ENCODE measurements at regions not wholly inside any gene's neighbourhood (a gene's known extent, or its start where the extent isn't known, plus 50 kb on each side); places are given as distances from the start of the nearest gene placed in this dataset.
"Not testable (repeated sequence)": the region's sequence is repeated elsewhere in the genome, so short reads cannot be mapped to it uniquely, and the experiment has no call there.

- DNase-seq, result no peak
Measured at GRCh38 chr3:194189243-194189791, 53.4 kb downstream of the HES1 start.

GRCh38 chr3:194191850-194192249, 55.9 kb downstream of the HES1 start:
- not testable (repeated sequence) for DNase-seq

- no peak for DNase-seq
Measured at GRCh38 chr3:194194051-194194756, 58.3 kb downstream of the HES1 start.

- no peak for DNase-seq
Measured at GRCh38 chr3:194194757-194195085, 58.8 kb downstream of the HES1 start.

GRCh38 chr3:194195611-194196010, 59.7 kb downstream of the HES1 start:
- DNase-seq, result no peak

- no peak for DNase-seq
Measured at GRCh38 chr3:194196876-194197275, 60.9 kb downstream of the HES1 start.

GRCh38 chr3:194197396-194197960, 61.5 kb downstream of the HES1 start:
- DNase-seq, result no peak

GRCh38 chr3:194197981-194198695, 62.2 kb downstream of the HES1 start:
- no peak for DNase-seq

GRCh38 chr3:194198938-194199337, 63.0 kb downstream of the HES1 start:
- DNase-seq, result no peak

- no peak for DNase-seq
Measured at GRCh38 chr3:194200422-194201081, 64.6 kb downstream of the HES1 start.

GRCh38 chr3:194201953-194202666, 66.2 kb downstream of the HES1 start:
- no peak for DNase-seq

- no peak for DNase-seq
Measured at GRCh38 chr3:194203482-194204041, 67.6 kb downstream of the HES1 start.

GRCh38 chr3:194204042-194204987, 68.4 kb downstream of the HES1 start:
- DNase-seq, result no peak

- DNase-seq, result no peak
Measured at GRCh38 chr3:194205675-194206133, 69.8 kb downstream of the HES1 start.

GRCh38 chr3:194206320-194206719, 70.4 kb downstream of the HES1 start:
- no peak for DNase-seq

GRCh38 chr3:194208709-194209108, 72.8 kb downstream of the HES1 start:
- DNase-seq, result no peak

GRCh38 chr3:194212161-194212844, 76.4 kb downstream of the HES1 start:
- DNase-seq, result no peak

GRCh38 chr3:194212845-194213331, 76.9 kb downstream of the HES1 start:
- DNase-seq, result no peak

GRCh38 chr3:194215392-194215791, 79.4 kb downstream of the HES1 start:
- DNase-seq, result no peak
